MM.1S (cell line): ENCODE measurements at regions not wholly inside any gene's neighbourhood (a gene's known extent, or its start where the extent isn't known, plus 50 kb on each side); places are given as distances from the start of the nearest gene placed in this dataset.

ENCODE experiments used
- EZH2 ChIP-seq: fragments of 300-600 bp; sonication (generic); optimal IDR thresholded peaks from 2 replicates; pipeline ENCODE3; 2017; ENCODE audit warnings: low read depth, mild to moderate bottlenecking, antibody characterized with exemption, low read length, mixed read lengths
- TF ChIP-seq, protein P1 (sequence below): fragments of 300-600 bp; sonication (generic); IDR thresholded peaks from 2 replicates; pipeline ENCODE4 v1.5.1; 2016; ENCODE audit warnings: antibody characterized with exemption, low read length, mixed read lengths

DNA sequence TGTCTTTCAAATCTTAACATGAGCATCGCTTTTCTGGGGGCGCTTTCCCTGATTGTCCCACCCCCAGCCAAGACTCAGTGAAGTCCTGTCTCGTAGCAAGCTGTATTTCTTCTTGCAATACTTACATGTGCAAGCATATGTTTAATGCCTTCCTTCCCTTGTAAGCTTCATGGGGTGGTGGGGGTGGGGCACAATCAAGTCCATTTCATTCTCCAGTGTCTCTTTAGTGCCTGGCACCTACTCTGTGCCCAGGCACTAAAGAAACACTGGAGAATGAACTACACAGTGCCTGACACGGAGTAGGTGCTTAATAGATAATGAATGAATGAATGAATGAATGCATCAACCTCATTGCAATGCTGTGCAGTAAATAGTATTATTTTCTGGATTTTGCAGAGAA, 143.1 kb downstream of the PLPP3 start:
- TF ChIP-seq, protein P1, sequence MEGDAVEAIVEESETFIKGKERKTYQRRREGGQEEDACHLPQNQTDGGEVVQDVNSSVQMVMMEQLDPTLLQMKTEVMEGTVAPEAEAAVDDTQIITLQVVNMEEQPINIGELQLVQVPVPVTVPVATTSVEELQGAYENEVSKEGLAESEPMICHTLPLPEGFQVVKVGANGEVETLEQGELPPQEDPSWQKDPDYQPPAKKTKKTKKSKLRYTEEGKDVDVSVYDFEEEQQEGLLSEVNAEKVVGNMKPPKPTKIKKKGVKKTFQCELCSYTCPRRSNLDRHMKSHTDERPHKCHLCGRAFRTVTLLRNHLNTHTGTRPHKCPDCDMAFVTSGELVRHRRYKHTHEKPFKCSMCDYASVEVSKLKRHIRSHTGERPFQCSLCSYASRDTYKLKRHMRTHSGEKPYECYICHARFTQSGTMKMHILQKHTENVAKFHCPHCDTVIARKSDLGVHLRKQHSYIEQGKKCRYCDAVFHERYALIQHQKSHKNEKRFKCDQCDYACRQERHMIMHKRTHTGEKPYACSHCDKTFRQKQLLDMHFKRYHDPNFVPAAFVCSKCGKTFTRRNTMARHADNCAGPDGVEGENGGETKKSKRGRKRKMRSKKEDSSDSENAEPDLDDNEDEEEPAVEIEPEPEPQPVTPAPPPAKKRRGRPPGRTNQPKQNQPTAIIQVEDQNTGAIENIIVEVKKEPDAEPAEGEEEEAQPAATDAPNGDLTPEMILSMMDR: no peak
- no peak for TF ChIP-seq EZH2
